Muscle layer of duodenum (tissue), 2 donors: ENCODE measurements at regions not wholly inside any gene's neighbourhood (a gene's known extent, or its start where the extent isn't known, plus 50 kb on each side); places are given as distances from the start of the nearest gene placed in this dataset.

ENCODE experiments used
- H3K27ac ChIP-seq: one replicate; pipeline ENCODE4 v1.7.0; 2013; ENCODE audit warnings: mild to moderate bottlenecking, low read length
- H3K27me3 ChIP-seq: one replicate; pipeline ENCODE4 v1.7.0; 2013; ENCODE audit warnings: low read depth, mild to moderate bottlenecking, control low read depth, low read length
- H3K36me3 ChIP-seq, 2 donors: one replicate each; pipeline ENCODE4 v1.7.0; 2013; ENCODE audit warnings: low read length in 2 of 2, control low read depth in 1 of 2, mild to moderate bottlenecking in 1 of 2; ENCODE audit not compliant: insufficient read depth in 2 of 2, control insufficient read depth in 1 of 2
- H3K4me1 ChIP-seq, 2 donors: one replicate each; pipeline ENCODE4 v1.7.0; 2013; ENCODE audit warnings: low read length in 2 of 2, mild to moderate bottlenecking in 2 of 2, control low read depth in 1 of 2, moderate library complexity in 1 of 2; ENCODE audit not compliant: insufficient read depth in 2 of 2, control insufficient read depth in 1 of 2
- H3K4me3 ChIP-seq, 2 donors: one replicate each; pipeline ENCODE4 v1.7.0; 2013; ENCODE audit warnings: low read length in 2 of 2, low read depth in 1 of 2, mild to moderate bottlenecking in 1 of 2
- H3K9me3 ChIP-seq, 2 donors: one replicate each; pipeline ENCODE4 v1.7.0; 2013; ENCODE audit warnings: low read length in 2 of 2, control low read depth in 1 of 2, mild to moderate bottlenecking in 1 of 2; ENCODE audit not compliant: control insufficient read depth in 1 of 2
- donor health status: healthy.

DNA sequence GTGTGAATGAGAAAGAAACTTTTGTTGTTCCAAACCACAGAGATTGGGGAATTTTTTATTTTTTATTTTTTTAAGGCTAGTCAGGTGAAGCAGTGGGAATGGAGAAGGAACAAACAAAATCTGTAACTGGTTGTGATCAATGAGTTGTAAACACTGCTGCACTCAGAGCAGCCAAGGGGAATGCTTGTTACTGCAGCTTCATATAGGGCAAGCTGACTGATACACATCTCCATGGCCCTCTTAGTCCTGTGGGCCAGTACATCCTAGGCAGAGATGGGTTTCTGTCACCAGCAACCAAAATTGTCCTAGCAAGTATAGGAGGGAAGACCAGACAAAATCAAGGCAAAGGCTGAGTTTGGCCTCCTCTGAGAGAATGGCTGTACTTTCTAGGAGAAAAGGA is 306.8 kb downstream of the CTTN start:
- H3K27me3 ChIP-seq = no peaks in the 10 kb centered on the region
- no peaks in the 10 kb centered on the region for H3K4me1 ChIP-seq
- H3K36me3 ChIP-seq = no peaks in the 10 kb centered on the region
- no peaks in the 10 kb centered on the region for H3K9me3 ChIP-seq
- no peak overlapping the region for H3K4me3 ChIP-seq
- H3K27ac ChIP-seq = no peak overlapping the region

DNA sequence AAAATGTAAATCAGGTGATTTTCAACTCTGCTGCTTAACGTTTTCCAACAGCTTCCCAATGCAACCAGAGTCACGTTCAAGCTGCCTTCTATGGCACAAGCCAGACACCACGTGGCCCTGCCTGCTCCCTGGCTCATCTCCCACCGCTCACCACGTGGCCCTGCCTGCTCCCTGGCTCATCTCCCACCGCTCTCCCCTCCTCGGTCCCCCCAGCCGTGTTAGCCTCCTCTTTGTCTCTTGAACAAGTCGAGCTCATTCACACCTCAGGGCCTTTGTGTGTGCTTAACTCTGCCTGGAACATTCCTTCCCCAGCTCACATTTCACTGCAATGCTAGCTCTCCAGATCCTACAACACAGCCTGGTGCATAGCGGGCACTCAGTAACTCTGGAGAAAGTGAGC is 307.6 kb downstream of the CTTN start:
- Histone ChIP-seq H3K27ac (no peak overlapping the region), H3K36me3 (no peaks in the 10 kb centered on the region), H3K27me3 (no peaks in the 10 kb centered on the region), H3K9me3 (no peaks in the 10 kb centered on the region), H3K4me1 (no peaks in the 10 kb centered on the region), H3K4me3 (no peak overlapping the region)

DNA sequence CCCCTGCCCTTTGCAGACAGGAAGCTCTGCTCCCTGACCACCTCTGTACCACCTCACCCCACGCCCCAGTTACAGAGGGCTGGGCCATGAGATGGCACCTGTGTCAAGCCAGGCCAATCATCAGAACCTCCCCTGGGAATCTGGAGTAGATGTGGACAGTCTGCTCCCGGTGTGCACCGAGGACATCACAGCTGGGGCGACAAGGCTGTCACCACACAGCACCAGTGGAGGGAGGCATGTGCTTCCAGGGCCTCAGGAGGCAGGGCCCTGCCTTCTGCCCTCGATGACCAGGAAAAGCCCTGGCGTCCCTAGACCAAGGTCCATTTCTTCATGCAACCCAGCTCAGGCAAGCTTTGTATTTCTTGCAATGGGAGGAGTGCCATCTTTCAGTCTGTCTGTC is 309.5 kb downstream of the CTTN start:
- no peak overlapping the region for H3K27ac ChIP-seq
- no peaks in the 10 kb centered on the region for H3K4me1 ChIP-seq
- no peak overlapping the region for H3K4me3 ChIP-seq
- H3K27me3 ChIP-seq = no peaks in the 10 kb centered on the region
- H3K36me3 ChIP-seq = no peaks in the 10 kb centered on the region
- H3K9me3 ChIP-seq = no peaks in the 10 kb centered on the region

DNA sequence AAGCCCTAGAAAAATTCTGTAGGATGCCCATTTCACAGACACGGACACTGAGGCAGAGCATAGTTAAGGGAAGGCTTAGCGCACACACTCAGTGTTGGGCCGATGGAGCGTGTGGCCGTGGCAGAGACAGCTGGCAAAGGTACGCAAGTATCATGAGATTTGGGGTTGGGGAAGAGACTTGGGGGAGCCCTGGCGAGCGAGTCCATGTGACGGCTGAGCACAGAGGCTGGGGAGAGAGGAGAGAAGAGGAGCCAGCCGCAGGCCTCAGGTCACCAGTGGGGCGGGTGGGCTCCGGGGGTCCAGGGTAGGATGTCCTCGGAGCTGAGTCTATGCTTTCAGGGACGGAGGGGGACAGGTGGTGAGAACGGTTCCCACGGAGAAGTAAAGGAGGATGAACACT is 311.3 kb downstream of the CTTN start:
- no peaks in the 10 kb centered on the region for H3K9me3 ChIP-seq
- no peaks in the 10 kb centered on the region for H3K27me3 ChIP-seq
- H3K4me3 ChIP-seq = no peak overlapping the region
- no peak overlapping the region for H3K27ac ChIP-seq
- H3K36me3 ChIP-seq = no peaks in the 10 kb centered on the region
- no peaks in the 10 kb centered on the region for H3K4me1 ChIP-seq

DNA sequence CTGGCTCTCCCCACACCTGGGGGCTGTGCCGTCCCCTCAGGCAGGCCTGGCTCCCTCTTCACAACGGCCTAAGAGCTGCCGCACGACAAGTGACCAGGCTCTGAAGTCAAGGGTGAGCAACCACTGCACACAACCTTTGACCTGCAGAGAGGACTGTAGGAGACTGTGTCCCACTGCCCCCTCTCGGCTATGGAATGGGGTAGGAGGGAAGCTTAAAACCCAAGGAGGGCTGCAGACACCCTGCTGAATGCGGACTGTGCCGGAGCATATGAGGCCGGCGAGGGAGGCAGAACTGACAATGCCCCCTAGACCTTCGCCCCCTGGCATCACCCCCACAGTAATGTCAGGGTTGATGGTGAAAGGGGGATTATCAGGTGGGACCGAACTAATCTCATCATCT is 311.9 kb downstream of the CTTN start:
- Histone ChIP-seq H3K4me1 (no peaks in the 10 kb centered on the region), H3K36me3 (no peaks in the 10 kb centered on the region), H3K27me3 (no peaks in the 10 kb centered on the region), H3K27ac (no peak overlapping the region), H3K4me3 (no peak overlapping the region), H3K9me3 (no peaks in the 10 kb centered on the region)

DNA sequence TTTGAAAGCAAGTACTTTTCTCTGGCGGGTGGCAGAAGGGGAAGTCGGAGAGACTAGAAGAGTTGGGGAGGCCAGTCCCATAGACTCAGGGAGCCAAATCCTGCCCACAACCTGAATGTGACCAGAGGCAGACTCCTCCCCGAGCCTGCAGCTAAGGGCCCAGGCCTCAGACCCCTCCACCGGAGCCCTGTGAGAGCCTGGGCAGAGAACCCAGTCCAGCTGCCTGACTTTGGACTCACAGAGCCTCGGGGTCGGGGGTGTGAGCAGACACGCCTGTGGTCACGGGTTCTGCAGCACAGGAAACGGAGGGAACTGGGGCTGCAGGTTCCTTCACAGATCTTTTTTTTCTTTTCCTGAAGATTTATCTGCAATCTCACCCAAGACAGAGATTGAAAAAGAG is 312.3 kb downstream of the CTTN start:
- no peaks in the 10 kb centered on the region for H3K9me3 ChIP-seq
- no peaks in the 10 kb centered on the region for H3K4me1 ChIP-seq
- H3K4me3 ChIP-seq = no peak overlapping the region
- no peaks in the 10 kb centered on the region for H3K36me3 ChIP-seq
- no peaks in the 10 kb centered on the region for H3K27me3 ChIP-seq
- no peak overlapping the region for H3K27ac ChIP-seq

DNA sequence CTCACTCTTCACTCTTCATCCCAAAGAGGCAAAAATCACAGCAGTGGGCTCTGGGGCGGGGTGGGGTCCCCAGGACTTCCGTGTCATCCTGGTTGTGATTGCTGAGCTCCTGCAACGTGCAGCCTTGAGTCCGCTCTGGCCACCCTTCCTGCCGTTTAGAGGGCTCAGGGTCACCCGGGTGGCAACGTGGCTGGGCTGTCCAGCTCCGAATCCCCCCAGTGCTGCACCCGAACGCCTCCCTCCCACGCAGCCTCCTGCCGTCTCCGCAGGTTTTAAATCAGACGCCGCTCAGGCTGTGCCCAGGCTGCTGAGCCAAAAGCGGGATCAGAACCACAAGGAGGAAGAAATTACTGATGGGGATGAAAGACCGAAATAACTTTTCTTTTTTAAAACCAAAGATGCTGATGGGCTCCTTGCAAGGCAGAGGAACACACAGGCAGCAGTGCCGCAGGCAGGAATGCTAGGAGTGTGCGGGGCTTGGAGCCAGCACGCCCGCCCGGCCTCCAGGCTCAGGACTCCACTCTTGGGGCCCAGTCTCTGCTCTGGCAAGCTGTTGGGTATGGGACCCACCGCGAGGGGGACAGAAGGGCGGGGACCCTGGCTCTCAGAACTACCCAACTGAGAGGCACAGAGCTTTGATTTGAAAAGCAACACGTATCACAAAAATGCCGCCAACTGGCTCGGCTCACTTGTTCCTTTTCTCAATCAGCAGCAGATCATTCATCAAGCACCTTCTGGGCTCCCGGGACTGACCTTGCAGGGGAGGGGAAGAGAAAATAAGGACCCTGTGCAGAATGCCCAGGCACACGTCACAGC is 313.0 kb downstream of the CTTN start:
- H3K27me3 ChIP-seq = no peaks in the 10 kb centered on the region
- no peaks in the 10 kb centered on the region for H3K36me3 ChIP-seq
- no peak overlapping the region for H3K27ac ChIP-seq
- H3K4me3 ChIP-seq = no peak overlapping the region
- H3K4me1 ChIP-seq = no peaks in the 10 kb centered on the region
- H3K9me3 ChIP-seq = no peaks in the 10 kb centered on the region

DNA sequence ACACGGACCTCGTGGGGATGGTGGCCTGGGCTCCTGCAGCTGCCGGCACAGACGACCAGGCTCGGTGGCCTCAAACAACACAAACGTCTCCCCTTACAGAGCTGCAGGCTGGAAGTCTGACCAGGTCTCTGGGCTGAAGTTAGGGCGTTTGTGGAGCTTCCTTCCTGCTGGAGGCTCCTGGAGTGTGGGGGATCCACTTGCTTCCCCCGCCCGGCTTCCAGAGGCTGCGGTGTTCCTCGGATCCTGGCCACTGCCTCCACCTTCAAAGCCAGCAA is 313.5 kb downstream of the CTTN start:
- Histone ChIP-seq H3K4me3 (no peak overlapping the region), H3K36me3 (no peaks in the 10 kb centered on the region), H3K27ac (no peak overlapping the region), H3K9me3 (no peaks in the 10 kb centered on the region), H3K27me3 (no peaks in the 10 kb centered on the region), H3K4me1 (no peaks in the 10 kb centered on the region)

DNA sequence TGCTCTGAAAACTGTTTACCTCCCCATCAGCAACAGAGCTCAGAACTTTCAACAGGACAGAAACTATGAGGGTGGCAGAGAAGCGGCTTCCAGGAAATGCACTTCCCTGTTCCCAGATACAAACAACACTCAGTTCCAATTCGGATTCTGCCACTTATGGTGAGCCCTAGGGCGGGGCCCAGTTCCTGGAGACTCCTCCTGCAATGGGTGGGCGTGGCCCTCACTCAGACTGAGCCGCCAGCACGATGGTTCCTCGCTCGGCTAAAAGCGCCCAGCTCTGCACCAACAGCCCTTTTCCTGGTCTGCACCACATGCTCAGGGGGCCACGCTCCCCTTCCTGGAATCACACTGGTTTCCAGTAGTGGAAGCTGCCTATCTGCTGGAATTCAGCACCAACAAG is 314.1 kb downstream of the CTTN start:
- H3K27ac ChIP-seq = no peak overlapping the region
- H3K27me3 ChIP-seq = no peaks in the 10 kb centered on the region
- H3K4me3 ChIP-seq = no peak overlapping the region
- H3K4me1 ChIP-seq = no peaks in the 10 kb centered on the region
- H3K9me3 ChIP-seq = no peaks in the 10 kb centered on the region
- H3K36me3 ChIP-seq = no peaks in the 10 kb centered on the region

DNA sequence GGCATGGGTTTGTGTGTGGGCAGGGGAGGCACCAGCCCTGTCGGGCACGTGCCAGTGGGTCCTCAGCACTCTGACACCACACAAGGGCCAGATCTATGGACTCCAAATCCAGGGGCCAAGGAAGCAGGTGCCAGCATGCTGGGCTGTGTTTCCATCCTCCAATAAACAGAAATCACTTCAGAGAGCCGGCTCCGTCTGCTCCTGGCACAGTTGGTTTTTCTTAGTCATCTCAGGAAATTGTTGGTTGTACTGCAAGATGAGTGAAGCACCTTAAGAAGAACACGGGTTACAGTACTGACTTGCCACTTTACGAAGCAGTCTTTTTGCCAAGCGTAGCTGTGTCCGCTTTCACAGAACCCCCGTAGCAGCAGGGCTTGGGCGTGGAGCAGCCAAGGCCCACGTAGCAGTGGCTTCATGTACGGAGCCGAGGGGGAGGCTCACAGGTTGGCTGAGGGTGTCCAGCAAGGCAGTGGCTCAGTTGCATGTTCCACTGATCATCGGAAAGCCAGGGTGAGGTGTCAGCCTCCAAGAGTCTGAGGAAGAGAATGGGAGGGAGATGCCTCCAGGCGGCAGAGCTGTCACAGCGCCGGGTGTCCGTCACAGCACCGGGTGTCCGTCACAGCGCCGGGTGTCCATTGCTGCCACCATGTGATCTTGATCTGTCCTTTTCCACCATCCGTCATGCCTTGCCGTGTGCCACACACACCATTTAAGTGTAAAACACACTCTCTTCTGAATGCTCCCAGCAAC is 314.9 kb downstream of the CTTN start:
- Histone ChIP-seq H3K36me3 (no peaks in the 10 kb centered on the region), H3K4me1 (no peaks in the 10 kb centered on the region), H3K4me3 (no peak overlapping the region), H3K9me3 (no peaks in the 10 kb centered on the region), H3K27ac (no peak overlapping the region), H3K27me3 (no peaks in the 10 kb centered on the region)

DNA sequence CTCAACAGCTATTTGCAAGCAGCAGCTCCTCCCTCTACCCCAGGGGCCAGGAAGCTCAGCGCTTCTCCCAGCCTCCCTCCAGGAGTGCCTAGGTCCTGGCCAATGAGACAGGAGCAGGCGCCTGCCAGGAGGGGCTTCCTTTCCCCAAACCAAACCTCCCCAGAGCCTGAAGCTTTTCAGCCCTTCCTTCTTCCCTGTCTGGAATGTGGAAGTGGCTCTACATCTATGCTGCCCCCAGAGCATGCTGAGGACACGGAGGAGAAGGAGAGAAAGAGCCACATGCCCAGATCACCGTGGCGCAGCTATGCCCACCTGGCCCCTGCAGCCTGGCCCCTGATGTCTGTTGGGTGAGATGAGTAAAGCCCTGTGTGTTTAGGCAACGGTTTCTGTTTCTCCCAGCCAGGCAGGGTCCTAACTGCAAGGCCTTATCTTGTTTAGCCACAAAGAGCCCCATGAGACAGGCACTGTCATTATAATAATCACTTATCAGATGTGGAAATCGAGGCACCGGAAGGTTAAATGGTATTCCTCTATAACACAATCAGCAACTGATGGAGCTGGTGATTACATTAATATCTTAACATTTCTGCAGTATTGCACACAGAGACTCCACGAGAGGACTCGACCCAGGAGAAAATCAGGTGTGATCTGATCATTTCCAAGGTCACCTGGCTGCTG is 315.8 kb downstream of the CTTN start:
- Histone ChIP-seq H3K27me3 (no peaks in the 10 kb centered on the region), H3K4me3 (no peak overlapping the region), H3K9me3 (no peaks in the 10 kb centered on the region), H3K27ac (no peak overlapping the region), H3K4me1 (no peaks in the 10 kb centered on the region), H3K36me3 (no peaks in the 10 kb centered on the region)
